ENCODE measurements at regions not wholly inside any gene's neighbourhood (a gene's known extent, or its start where the extent isn't known, plus 50 kb on each side); places are given as distances from the start of the nearest gene placed in this dataset.

GRCh38 chr9:78821126-78821822 is 524.3 kb downstream of the PSAT1 start:
- DNase-seq = no peak

- DNase-seq = no peak
These were observed 529.6 kb downstream of the PSAT1 start for GRCh38 chr9:78826527-78826926.

- DNase-seq = no peak
These were observed 531.6 kb downstream of the PSAT1 start for GRCh38 chr9:78828521-78828920.

- DNase-seq = no peak
These were observed 533.4 kb downstream of the PSAT1 start for GRCh38 chr9:78830301-78830700.

- DNase-seq = no peak
These were observed 534.8 kb downstream of the PSAT1 start for GRCh38 chr9:78831726-78832125.

GRCh38 chr9:78835928-78836450 is 539.1 kb downstream of the PSAT1 start:
- DNase-seq = no peak

- no peak for DNase-seq
These were observed 542.3 kb downstream of the PSAT1 start for GRCh38 chr9:78839252-78839651.

GRCh38 chr9:78848061-78848460 is 551.1 kb downstream of the PSAT1 start:
- DNase-seq = no peak

GRCh38 chr9:78856144-78856543 is 559.2 kb downstream of the PSAT1 start:
- no peak for DNase-seq

GRCh38 chr9:78856781-78857180 is 559.9 kb downstream of the PSAT1 start:
- no peak for DNase-seq

- no peak for DNase-seq
These were observed 560.7 kb downstream of the PSAT1 start for GRCh38 chr9:78857373-78858225.

- DNase-seq = no peak
These were observed 561.3 kb downstream of the PSAT1 start for GRCh38 chr9:78858266-78858665.

- no peak for DNase-seq
These were observed 564.0 kb downstream of the PSAT1 start for GRCh38 chr9:78860801-78861475.

- no peak for DNase-seq
These were observed 566.6 kb downstream of the PSAT1 start for GRCh38 chr9:78863531-78863930.

GRCh38 chr9:78865737-78866136 is 568.8 kb downstream of the PSAT1 start:
- DNase-seq = no peak

- no peak for DNase-seq
These were observed 569.5 kb downstream of the PSAT1 start for GRCh38 chr9:78866207-78867132.

GRCh38 chr9:78871086-78871451 is 574.1 kb downstream of the PSAT1 start:
- no peak for DNase-seq

- DNase-seq = no peak
These were observed 574.8 kb downstream of the PSAT1 start for GRCh38 chr9:78871452-78872331.

GRCh38 chr9:78874061-78874460 is 577.1 kb downstream of the PSAT1 start:
- DNase-seq = no peak

- DNase-seq = no peak
These were observed 582.6 kb downstream of the PSAT1 start for GRCh38 chr9:78879324-78880100.

- DNase-seq = no peak
These were observed 584.4 kb downstream of the PSAT1 start for GRCh38 chr9:78881295-78881694.

Measured in stimulated activated CD4-positive, alpha-beta T cell treated with anti-CD3 and anti-CD28 coated beads, Interleukin-15, amount 100 ng/mL, for 24 hours (primary cell).